ENCODE measurements at regions not wholly inside any gene's neighbourhood (a gene's known extent, or its start where the extent isn't known, plus 50 kb on each side); places are given as distances from the start of the nearest gene placed in this dataset.

DNA sequence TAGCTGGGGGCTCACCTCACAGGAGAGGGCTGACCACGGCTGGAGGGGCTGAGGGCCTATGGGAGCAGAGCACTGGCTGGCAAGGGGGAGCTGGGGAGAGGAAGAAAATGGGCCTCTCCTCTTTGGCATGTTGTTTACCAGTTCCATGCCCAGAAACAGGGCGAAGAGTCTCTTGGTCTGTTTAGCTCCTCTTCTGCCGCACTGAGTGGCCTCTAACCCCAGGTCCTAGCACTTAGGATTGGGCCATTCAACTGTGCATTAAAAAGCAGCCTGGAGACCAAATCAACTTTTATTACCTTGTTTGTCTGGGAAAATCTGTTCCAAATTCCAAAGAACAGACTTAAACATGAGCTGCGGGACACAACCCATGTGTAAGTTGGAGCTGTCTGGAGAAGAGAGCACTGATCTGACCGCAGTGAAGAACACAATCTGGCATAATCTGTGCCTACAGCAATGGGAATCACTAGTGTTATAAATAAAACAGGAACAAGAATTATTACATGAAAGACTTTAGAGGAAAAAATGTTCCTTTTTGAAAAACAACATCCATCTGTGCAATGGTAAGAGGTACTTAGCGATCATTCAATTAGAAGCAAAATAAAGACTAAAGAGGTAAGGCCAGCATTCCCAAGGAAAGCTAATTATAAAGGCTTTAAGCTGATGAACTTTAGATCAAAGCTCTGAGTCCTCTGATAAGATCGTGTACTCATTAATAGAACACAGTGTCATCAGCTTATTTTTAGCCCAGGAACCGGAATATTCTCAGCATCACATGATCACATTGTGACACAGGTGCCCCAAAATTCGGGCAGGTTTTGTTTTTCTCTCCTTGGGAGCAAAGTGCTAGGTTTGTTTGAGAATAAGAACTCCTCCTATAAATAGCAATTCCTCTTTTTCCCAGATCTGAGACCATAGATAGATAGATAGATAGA lies 243.2 kb downstream of the COL4A1 start:
- DNase-seq (ENCODE audit: low spot score), result no peak
- TF ChIP-seq, protein P1, sequence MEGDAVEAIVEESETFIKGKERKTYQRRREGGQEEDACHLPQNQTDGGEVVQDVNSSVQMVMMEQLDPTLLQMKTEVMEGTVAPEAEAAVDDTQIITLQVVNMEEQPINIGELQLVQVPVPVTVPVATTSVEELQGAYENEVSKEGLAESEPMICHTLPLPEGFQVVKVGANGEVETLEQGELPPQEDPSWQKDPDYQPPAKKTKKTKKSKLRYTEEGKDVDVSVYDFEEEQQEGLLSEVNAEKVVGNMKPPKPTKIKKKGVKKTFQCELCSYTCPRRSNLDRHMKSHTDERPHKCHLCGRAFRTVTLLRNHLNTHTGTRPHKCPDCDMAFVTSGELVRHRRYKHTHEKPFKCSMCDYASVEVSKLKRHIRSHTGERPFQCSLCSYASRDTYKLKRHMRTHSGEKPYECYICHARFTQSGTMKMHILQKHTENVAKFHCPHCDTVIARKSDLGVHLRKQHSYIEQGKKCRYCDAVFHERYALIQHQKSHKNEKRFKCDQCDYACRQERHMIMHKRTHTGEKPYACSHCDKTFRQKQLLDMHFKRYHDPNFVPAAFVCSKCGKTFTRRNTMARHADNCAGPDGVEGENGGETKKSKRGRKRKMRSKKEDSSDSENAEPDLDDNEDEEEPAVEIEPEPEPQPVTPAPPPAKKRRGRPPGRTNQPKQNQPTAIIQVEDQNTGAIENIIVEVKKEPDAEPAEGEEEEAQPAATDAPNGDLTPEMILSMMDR (IDR thresholded peaks at IDR 0.05; ENCODE audit: unreplicated experiment), result no peak
- H3K9me3 Mint-ChIP-seq (ENCODE audit: unreplicated experiment), result no peaks in the 10 kb centered on the region
- H3K36me3 Mint-ChIP-seq (ENCODE audit: low read depth, unreplicated experiment), result no peaks in the 10 kb centered on the region
- no peak overlapping the region for H3K27ac Mint-ChIP-seq (ENCODE audit: unreplicated experiment)
- H3K27me3 Mint-ChIP-seq (ENCODE audit: unreplicated experiment), result peaks cover 3% of the 10 kb centered on the region
- no peak overlapping the region for H3K4me3 Mint-ChIP-seq (ENCODE audit: unreplicated experiment)
- H3K4me1 Mint-ChIP-seq (ENCODE audit: unreplicated experiment), result no peaks in the 10 kb centered on the region

DNA sequence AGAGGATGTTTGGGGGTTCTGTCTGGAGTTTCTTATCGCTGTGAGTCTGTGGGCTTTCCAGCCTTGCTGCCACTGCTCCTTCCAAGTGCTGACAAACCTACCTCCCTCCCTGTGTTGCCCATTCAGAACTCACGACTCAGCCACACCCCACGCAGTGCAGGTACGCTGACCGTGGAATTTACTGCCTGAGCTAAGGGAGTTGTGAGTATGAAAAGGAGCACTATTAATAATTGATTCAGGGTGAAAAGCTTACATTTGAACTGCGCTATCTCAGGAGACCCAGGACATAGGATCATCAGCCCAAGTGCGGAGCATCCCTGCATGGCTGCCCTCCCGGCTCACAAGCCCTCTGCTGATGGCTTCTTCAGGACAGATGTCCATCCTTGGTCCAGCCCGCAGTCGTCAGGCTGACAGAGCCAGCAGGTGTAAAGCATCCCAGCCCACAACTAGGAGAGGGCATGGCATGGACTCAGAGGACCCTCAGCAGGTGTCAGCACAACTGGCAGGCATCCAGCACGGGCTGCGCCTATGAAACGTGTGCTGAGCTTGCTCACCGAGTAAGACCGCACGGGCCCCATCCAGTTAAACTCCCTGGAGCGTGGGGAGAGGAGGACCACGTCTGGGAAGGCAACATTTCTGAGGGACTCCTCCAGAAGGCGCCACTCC lies 244.0 kb downstream of the COL4A1 start:
- no peaks in the 10 kb centered on the region for H3K36me3 Mint-ChIP-seq (ENCODE audit: low read depth, unreplicated experiment)
- H3K27ac Mint-ChIP-seq (ENCODE audit: unreplicated experiment), result no peak overlapping the region
- H3K27me3 Mint-ChIP-seq (ENCODE audit: unreplicated experiment), result peaks cover 3% of the 10 kb centered on the region
- no peak for DNase-seq (ENCODE audit: low spot score)
- TF ChIP-seq, protein P1 (IDR thresholded peaks at IDR 0.05; ENCODE audit: unreplicated experiment), result no peak
- H3K4me3 Mint-ChIP-seq (ENCODE audit: unreplicated experiment), result no peak overlapping the region
- no peaks in the 10 kb centered on the region for H3K4me1 Mint-ChIP-seq (ENCODE audit: unreplicated experiment)
- H3K9me3 Mint-ChIP-seq (ENCODE audit: unreplicated experiment), result no peaks in the 10 kb centered on the region

DNA sequence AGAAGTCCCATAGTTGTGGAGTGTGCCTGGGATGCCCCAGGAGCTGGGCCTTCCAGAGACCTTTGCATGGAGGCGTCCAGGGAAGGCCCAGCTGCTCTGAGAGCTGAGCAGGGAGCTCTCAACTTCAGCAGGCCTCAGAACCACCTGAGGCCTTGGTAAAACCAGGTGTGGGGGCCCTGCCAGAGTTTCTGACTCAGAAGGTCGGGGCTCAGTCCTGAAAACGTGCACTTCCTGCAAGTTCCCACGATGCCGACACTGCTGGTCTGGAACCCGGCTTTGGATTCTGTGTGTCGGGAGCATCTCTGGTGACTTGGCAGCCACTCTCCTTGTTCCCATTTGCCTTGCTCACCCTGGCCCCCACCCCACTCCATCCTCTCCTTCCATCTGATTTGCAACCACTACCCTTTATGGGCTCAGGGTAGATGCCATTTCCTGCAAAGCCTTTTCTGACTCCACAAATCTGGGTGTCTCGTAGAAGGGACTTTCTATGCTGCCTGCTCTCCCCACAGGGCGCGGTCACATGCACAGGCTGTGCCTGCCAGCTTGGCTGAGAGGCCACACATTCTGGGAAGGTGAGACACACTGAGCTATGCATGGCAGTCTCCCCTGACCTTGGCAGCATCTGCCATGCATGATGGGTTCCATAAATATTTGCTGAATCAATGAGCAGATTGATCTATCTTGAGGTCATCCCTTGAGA lies 244.7 kb downstream of the COL4A1 start:
- Mint-ChIP-seq H3K9me3 (ENCODE audit: unreplicated experiment) (no peaks in the 10 kb centered on the region), H3K4me3 (ENCODE audit: unreplicated experiment) (no peak overlapping the region), H3K27ac (ENCODE audit: unreplicated experiment) (no peak overlapping the region), H3K27me3 (ENCODE audit: unreplicated experiment) (peaks cover 3% of the 10 kb centered on the region), H3K36me3 (ENCODE audit: low read depth, unreplicated experiment) (no peaks in the 10 kb centered on the region), H3K4me1 (ENCODE audit: unreplicated experiment) (no peaks in the 10 kb centered on the region)
- TF ChIP-seq, protein P1 (IDR thresholded peaks at IDR 0.05; ENCODE audit: unreplicated experiment), result no peak
- no peak for DNase-seq (ENCODE audit: low spot score)

DNA sequence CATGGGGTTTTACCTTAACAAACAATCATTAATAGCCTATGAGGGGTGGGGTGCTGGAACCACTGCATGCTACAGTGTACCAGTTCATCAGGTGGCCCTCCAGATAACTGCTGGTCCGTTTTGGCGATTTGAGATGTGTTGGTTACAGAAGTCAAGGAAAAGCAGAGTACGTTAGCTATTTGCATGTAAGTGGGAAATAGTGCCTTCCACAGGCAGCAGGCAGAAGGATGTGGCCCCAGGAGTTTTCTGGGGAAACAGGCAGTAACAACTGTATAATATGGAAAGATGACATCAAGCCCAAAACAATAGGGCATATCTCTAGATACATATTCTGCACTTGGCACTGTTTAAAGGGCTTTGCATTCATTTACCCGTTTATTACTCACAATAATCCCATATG lies 245.7 kb downstream of the COL4A1 start:
- H3K4me1 Mint-ChIP-seq (ENCODE audit: unreplicated experiment), result peaks cover 4% of the 10 kb centered on the region
- no peak overlapping the region for H3K4me3 Mint-ChIP-seq (ENCODE audit: unreplicated experiment)
- peaks cover 4% of the 10 kb centered on the region for H3K27me3 Mint-ChIP-seq (ENCODE audit: unreplicated experiment)
- TF ChIP-seq, protein P1 (IDR thresholded peaks at IDR 0.05; ENCODE audit: unreplicated experiment), result no peak
- DNase-seq (ENCODE audit: low spot score), result no peak
- no peak overlapping the region for H3K27ac Mint-ChIP-seq (ENCODE audit: unreplicated experiment)
- no peaks in the 10 kb centered on the region for H3K36me3 Mint-ChIP-seq (ENCODE audit: low read depth, unreplicated experiment)
- H3K9me3 Mint-ChIP-seq (ENCODE audit: unreplicated experiment), result no peaks in the 10 kb centered on the region

Measured in endothelial cell (in vitro differentiated cells).